Pancreas (tissue), 10 donors: ENCODE measurements at regions not wholly inside any gene's neighbourhood (a gene's known extent, or its start where the extent isn't known, plus 50 kb on each side); places are given as distances from the start of the nearest gene placed in this dataset.

Source experiments
- ATAC-seq, 4 donors: fragments of 200-7000 bp; cut with Tn5 transposase; one replicate each; pipeline versions ENCODE4 v1.8.0 to v1.9.1; 2020; ENCODE audit warnings: mild to moderate bottlenecking in 4 of 4, moderate library complexity in 4 of 4
- DNase-seq, 6 donors: peaks; one replicate each; pipeline ENCODE4 v3.0.0-alpha.2; 2020
- FAIRE-seq: peaks from 2 replicates; lab custom pipeline; 2012; peaks lifted over from hg19 to GRCh38; lab: Jason Lieb, UNC
- H3K27ac ChIP-seq, 4 donors: fragments of 200-600 bp; sonication (generic); 1 replicate in 3 of 4; 2 replicates in 1 of 4; pipeline versions ENCODE4 v1.5.0 to v1.8.0; 2020
- H3K27me3 ChIP-seq, 4 donors: fragments of 200-600 bp; one replicate each; pipeline ENCODE4 v1.8.0; 2021
- H3K36me3 ChIP-seq, 3 donors: fragments of 200-600 bp; sonication (generic) in 1 of 3; one replicate each; pipeline versions ENCODE4 v1.5.0 to v1.8.0; 2020 to 2021
- H3K4me1 ChIP-seq, 3 donors: fragments of 200-600 bp; one replicate each; pipeline ENCODE4 v1.8.0; 2021
- H3K4me3 ChIP-seq, 4 donors: fragments of 200-600 bp; sonication (generic) in 2 of 4; one replicate each; pipeline versions ENCODE4 v1.5.0 to v1.8.0; 2020 to 2021
- H3K9me3 ChIP-seq, 4 donors: fragments of 200-600 bp; one replicate each; pipeline ENCODE4 v1.8.0; 2021
- CTCF ChIP-seq, 4 donors: fragments of 200-600 bp; sonication (generic) in 3 of 4; IDR thresholded peaks; one replicate each; pipeline versions ENCODE4 v1.5.0 to v1.8.0; 2021; ENCODE audit warnings: antibody characterized with exemption in 4 of 4
- WGBS, 2 donors: extraction: QIAGEN DNeasy Blood & Tissue Kit; methylation state at CpG; one replicate each; pipeline ENCODE4 v1.1.7; 2013; 5-methylcytosine and 5-hydroxymethylcytosine counted together
- intact Hi-C, 3 donors: fragments of 100-400 bp; cut with DNase I; formaldehyde crosslinking; loops; one replicate each; pipeline versions ENCODE4 v1.11.1 to v1.14.2; 2022
- donor health status: healthy with polysubstance abuse.
- donor health status: DM: no; HTN: no; CAD: no; lungs with moderate emphysema.
- donor health status: DM: no; HTN: no; CAD: no.
- donor health status: control.
- donor health status: control.
- donor health status: Bipolar disorder and iron deficiency.
- donor health status: DM: yes; HTN: yes; CAD: no.
- donor health status: DM: no; HTN: no; CAD: no.
- donor health status: DM: no; HTN: no; CAD: no.
- donor health status: DM: yes; HTN: yes; CAD: no.

GRCh38 chr1:4371849-4372248 lies 282.6 kb upstream of the AJAP1 start:
- 64 to 74% methylated on average over 6 of the region's 6 CpGs for WGBS, 2 donors
- H3K4me3 ChIP-seq, result no peak overlapping the region
- H3K27me3 ChIP-seq, result no peaks in the 10 kb centered on the region
- DNase-seq, result no peak
- H3K27ac ChIP-seq, result no peak overlapping the region
- H3K9me3 ChIP-seq, result no peaks in the 10 kb centered on the region
- no peaks in the 10 kb centered on the region for H3K4me1 ChIP-seq
- ATAC-seq, result no peak
- no peak for TF ChIP-seq CTCF (IDR thresholded peaks at IDR 0.05)
- no peaks in the 10 kb centered on the region for H3K36me3 ChIP-seq
- FAIRE-seq, result no peak
- intact Hi-C loops, result no loop called here

- H3K36me3 ChIP-seq, result no peaks in the 10 kb centered on the region
- intact Hi-C loops, result no loop called here
- FAIRE-seq, result no peak
- WGBS, 2 donors, result 68% methylated on average over 1 of the region's 1 CpG
- no peak overlapping the region for H3K27ac ChIP-seq
- no peaks in the 10 kb centered on the region for H3K9me3 ChIP-seq
- H3K4me3 ChIP-seq, result no peak overlapping the region
- no peaks in the 10 kb centered on the region for H3K4me1 ChIP-seq
- no peaks in the 10 kb centered on the region for H3K27me3 ChIP-seq
- ATAC-seq, result no peak
- DNase-seq, result no peak
- TF ChIP-seq CTCF (IDR thresholded peaks at IDR 0.05), result no peak
Observed at GRCh38 chr1:4375812-4376211, 278.6 kb upstream of the AJAP1 start.

- Histone ChIP-seq H3K4me1 (no peaks in the 10 kb centered on the region), H3K27ac (no peak overlapping the region), H3K9me3 (peaks cover 0 to 4% (median 0%) of the 10 kb centered on the region in 4 donors), H3K27me3 (no peaks in the 10 kb centered on the region), H3K36me3 (no peaks in the 10 kb centered on the region), H3K4me3 (no peak overlapping the region)
- FAIRE-seq, result no peak
- DNase-seq, result no peak
- intact Hi-C loops, result no loop called here
- no peak for TF ChIP-seq CTCF (IDR thresholded peaks at IDR 0.05)
- WGBS, 2 donors, result 74 to 79% methylated on average over 6 of the region's 6 CpGs
- ATAC-seq, result no peak
Observed at GRCh38 chr1:4379451-4380175, 274.8 kb upstream of the AJAP1 start.

- ATAC-seq (no peak), FAIRE-seq (no peak), DNase-seq (no peak)
- H3K4me3 ChIP-seq, result no peak overlapping the region
- 28 to 29% methylated on average over 3 of the region's 3 CpGs for WGBS, 2 donors
- intact Hi-C loops, result no loop called here
- no peak for TF ChIP-seq CTCF (IDR thresholded peaks at IDR 0.05)
- H3K27me3 ChIP-seq, result no peaks in the 10 kb centered on the region
- H3K36me3 ChIP-seq, result no peaks in the 10 kb centered on the region
- no peaks in the 10 kb centered on the region for H3K4me1 ChIP-seq
- peaks cover 0 to 4% (median 0%) of the 10 kb centered on the region in 4 donors for H3K9me3 ChIP-seq
- H3K27ac ChIP-seq, result no peak overlapping the region
Observed at GRCh38 chr1:4380564-4381168, 273.7 kb upstream of the AJAP1 start.

GRCh38 chr1:4393191-4393590 lies 261.2 kb upstream of the AJAP1 start:
- H3K36me3 ChIP-seq, result no peaks in the 10 kb centered on the region
- intact Hi-C loops, result no loop called here
- H3K27me3 ChIP-seq, result peaks cover 0 to 6% (median 0%) of the 10 kb centered on the region in 4 donors
- H3K4me1 ChIP-seq, result no peaks in the 10 kb centered on the region
- 23 to 49% methylated on average over 1 of the region's 1 CpG for WGBS, 2 donors
- TF ChIP-seq CTCF (IDR thresholded peaks at IDR 0.05), result no peak
- DNase-seq (no peak), FAIRE-seq (no peak), ATAC-seq (no peak)
- H3K27ac ChIP-seq, result no peak overlapping the region
- H3K9me3 ChIP-seq, result no peaks in the 10 kb centered on the region
- H3K4me3 ChIP-seq, result no peak overlapping the region
